ENCODE measurements at regions not wholly inside any gene's neighbourhood (a gene's known extent, or its start where the extent isn't known, plus 50 kb on each side); places are given as distances from the start of the nearest gene placed in this dataset.
A peak's percentile ranks its signal among the peaks of the same experiment; 100 is the strongest.

DNA sequence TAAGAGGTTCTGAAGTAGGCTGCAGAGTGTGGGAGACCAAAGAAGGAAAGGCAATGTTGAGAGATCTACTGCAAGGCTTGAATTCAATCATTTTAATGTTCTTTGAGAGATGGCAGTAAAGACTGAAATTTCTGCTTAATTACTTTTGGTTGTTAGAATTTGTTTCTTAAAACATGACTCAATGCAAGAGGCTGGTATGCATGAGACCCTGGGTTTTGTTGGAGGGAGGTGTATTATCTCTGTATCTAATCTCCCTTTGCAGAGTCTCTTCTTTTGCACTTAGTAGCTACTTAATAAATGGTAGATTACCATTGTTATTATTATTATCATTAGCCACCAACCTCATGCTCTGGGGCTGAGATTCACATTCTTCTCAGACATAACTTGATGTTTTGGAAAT lies 87.4 kb upstream of the DRD2 start:
- no peak for DNase-seq
- H3K4me3 Mint-ChIP-seq = no peak overlapping the region
- no peaks in the 10 kb centered on the region for H3K4me1 Mint-ChIP-seq
- peaks cover 21 to 26% (median 23%) of the 10 kb centered on the region in 3 donors for H3K27me3 Mint-ChIP-seq
- H3K9me3 Mint-ChIP-seq = no peaks in the 10 kb centered on the region
- H3K27ac Mint-ChIP-seq = no peak overlapping the region
- ATAC-seq (ENCODE audit: low read depth in 2 of 2) = no peak
- peaks cover 0 to 2% of the 10 kb centered on the region in 2 donors for H3K36me3 Mint-ChIP-seq

DNA sequence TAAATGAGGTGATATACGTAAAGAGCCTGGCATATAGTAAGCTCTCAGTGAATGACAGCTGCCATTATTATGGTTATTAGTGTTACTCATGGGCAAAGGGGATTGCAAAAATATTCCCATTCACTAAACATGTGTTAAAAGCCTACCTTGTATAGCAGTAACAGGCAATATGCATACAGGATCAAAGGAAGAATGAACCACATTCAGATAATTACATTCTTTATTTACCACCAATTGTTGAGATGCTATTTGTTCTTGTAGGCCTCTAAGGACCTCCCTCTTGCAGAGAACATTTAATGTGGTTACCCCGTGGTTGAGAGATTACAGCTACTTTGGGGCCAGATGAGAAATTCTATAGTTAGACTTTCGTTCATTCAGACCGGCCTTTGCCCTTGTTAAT lies 82.7 kb upstream of the DRD2 start:
- Mint-ChIP-seq H3K4me3 (no peak overlapping the region), H3K27me3 (peaks cover 0 to 23% (median 19%) of the 10 kb centered on the region in 3 donors), H3K9me3 (no peaks in the 10 kb centered on the region), H3K27ac (no peak overlapping the region), H3K36me3 (peaks cover 0 to 5% of the 10 kb centered on the region in 2 donors), H3K4me1 (no peaks in the 10 kb centered on the region)
- DNase-seq (no peak), ATAC-seq (ENCODE audit: low read depth in 2 of 2) (no peak)

DNA sequence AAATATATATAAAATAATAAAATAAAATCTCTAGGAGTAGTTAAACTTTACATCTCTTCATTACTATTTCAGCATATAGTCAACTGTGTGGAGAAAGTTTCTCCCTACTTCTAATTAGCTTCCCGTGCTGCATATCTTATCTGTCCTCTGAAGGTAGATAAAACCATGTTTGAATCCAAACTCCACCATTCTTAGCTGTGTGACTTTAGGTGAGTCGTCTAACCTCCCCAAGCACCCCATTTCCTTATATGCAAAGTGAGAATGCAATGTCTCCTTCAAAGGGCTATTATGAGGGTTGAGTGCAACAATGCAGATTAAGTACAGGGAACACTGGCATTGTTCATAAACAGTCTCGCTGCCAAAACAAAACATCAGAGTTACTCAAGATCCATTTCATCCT lies 80.8 kb upstream of the DRD2 start:
- peaks cover 0 to 5% of the 10 kb centered on the region in 2 donors for H3K36me3 Mint-ChIP-seq
- H3K27ac Mint-ChIP-seq = no peak overlapping the region
- DNase-seq (no peak), ATAC-seq (ENCODE audit: low read depth in 2 of 2) (no peak)
- H3K27me3 Mint-ChIP-seq = peaks cover 14 to 29% (median 19%) of the 10 kb centered on the region in 3 donors
- H3K4me3 Mint-ChIP-seq = no peak overlapping the region
- no peaks in the 10 kb centered on the region for H3K4me1 Mint-ChIP-seq
- H3K9me3 Mint-ChIP-seq = no peaks in the 10 kb centered on the region

DNA sequence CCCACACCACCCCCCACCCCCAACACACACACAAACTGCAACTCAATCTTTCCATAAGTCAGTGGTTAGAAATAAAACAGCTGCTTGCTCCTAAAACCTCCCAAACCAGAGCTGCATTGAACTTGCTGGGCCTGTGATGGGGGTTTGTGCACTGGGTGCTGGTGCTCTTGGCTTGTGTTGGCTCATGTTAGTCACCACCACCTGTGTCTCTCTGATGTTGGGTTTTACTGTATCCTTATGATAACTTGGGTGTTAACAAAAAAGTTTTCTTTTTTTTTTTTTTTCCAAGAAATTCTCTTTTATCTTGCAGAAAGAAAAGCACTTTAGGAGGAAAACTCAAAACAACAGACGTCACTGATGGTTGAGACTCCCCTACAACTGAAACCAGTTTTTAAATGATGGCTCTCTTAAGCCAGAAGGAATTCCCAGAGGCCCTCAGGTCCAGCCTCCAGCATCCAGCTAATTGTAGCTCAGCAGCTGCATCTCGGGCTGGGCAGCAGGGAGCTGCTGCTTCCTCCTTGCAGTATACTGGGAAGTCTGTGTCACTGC lies 79.9 kb upstream of the DRD2 start:
- Mint-ChIP-seq H3K9me3 (no peaks in the 10 kb centered on the region), H3K4me3 (no peak overlapping the region), H3K36me3 (peaks cover 0 to 5% of the 10 kb centered on the region in 2 donors), H3K4me1 (no peaks in the 10 kb centered on the region), H3K27ac (no peak overlapping the region), H3K27me3 (peaks cover 20 to 34% (median 22%) of the 10 kb centered on the region in 3 donors)
- ATAC-seq (ENCODE audit: low read depth in 2 of 2) (no peak), DNase-seq (no peak)

DNA sequence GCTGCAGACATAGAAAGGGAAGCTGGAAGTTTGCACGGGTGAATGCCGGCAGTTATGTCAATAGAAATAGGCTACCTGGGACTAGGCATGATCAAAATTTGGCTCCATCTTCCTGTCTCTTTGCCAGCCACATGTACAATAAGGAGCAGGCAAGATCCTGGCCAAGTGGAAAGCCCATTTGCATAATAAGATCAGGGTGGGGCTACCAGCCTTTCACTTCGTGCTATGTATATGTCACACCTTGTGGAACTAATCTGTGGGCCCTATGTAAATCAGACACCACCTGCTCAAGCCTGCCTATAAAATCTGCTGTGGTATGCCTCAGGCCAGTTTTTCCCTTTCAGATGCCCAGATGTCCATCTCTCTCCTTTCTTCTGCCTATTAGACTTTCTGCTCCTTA lies 79.3 kb upstream of the DRD2 start:
- Mint-ChIP-seq H3K4me3 (no peak overlapping the region), H3K4me1 (no peaks in the 10 kb centered on the region), H3K9me3 (no peaks in the 10 kb centered on the region), H3K27ac (peak overlapping the region in 1 of 6 donors; percentile 40), H3K27me3 (peaks cover 23 to 40% (median 28%) of the 10 kb centered on the region in 3 donors), H3K36me3 (peaks cover 0 to 5% of the 10 kb centered on the region in 2 donors)
- DNase-seq (no peak), ATAC-seq (ENCODE audit: low read depth in 2 of 2) (no peak)

DNA sequence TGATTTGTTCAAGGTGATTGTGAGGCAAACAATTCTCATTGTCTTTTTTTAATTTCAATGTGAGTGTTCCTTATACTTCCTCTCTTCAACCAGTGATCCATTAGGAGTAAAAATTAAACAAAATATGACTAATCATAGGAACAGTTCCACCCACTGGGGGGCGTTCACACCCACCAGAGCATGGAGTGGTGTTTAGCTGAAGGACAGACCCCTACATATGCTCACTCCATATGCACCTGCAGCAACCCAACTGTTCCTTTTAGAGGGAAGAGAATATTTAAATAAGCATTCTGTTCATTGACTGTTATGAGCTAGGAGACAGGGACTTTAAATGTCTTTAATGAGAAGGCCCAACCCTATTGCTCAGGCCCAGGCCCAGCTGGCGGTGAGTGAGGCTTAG lies 78.7 kb upstream of the DRD2 start:
- Mint-ChIP-seq H3K27ac (peak overlapping the region in 2 of 6 donors; percentile 40 to 82), H3K36me3 (peaks cover 0 to 5% of the 10 kb centered on the region in 2 donors), H3K27me3 (peaks cover 23 to 46% (median 34%) of the 10 kb centered on the region in 3 donors), H3K4me3 (no peak overlapping the region), H3K9me3 (no peaks in the 10 kb centered on the region), H3K4me1 (no peaks in the 10 kb centered on the region)
- DNase-seq (no peak), ATAC-seq (ENCODE audit: low read depth in 2 of 2) (no peak)

DNA sequence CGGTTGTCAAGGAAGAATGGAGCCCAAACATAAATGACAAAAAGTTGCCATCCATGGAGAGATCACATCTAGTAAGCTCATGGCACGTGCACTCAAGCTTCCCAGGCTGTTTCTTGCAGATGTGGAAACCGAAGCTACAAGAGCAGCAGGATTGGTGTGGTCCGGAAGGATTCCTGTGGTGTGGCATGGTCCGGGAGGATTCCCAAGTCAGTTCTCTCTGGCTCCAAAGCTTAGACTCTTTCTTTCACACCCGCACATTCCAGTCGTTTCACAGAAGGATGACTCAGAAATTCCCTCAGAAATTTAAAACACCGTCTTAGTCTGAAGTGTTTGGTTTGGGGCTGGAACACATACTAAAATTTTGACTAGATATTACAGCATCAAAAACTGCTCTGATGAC lies 78.0 kb upstream of the DRD2 start:
- peaks cover 0 to 5% of the 10 kb centered on the region in 2 donors for H3K36me3 Mint-ChIP-seq
- ATAC-seq (ENCODE audit: low read depth in 2 of 2) (no peak), DNase-seq (no peak)
- no peak overlapping the region for H3K27ac Mint-ChIP-seq
- H3K4me1 Mint-ChIP-seq = no peaks in the 10 kb centered on the region
- H3K4me3 Mint-ChIP-seq = no peak overlapping the region
- H3K27me3 Mint-ChIP-seq = peaks cover 23 to 49% (median 36%) of the 10 kb centered on the region in 3 donors
- H3K9me3 Mint-ChIP-seq = no peaks in the 10 kb centered on the region

DNA sequence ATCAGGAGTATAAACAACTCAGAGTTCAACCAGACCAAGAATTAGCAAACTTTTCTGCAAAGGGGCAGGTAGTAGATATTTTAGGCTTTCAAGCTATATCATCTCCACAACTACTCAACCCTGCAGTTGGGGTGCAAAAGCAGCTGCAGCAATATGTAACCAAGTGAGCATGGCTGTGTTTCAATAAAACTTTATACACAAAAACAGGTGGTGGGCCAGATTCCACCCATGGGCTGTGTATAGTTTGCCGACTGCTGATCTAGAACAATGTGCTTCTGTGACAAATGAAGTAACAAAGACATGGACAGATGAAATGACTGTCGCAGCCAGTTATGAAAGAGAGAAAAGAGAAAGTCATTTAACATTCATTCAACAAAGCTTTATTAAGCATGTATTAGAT lies 77.1 kb upstream of the DRD2 start:
- no peaks in the 10 kb centered on the region for H3K9me3 Mint-ChIP-seq
- no peak for ATAC-seq (ENCODE audit: low read depth in 2 of 2)
- no peak overlapping the region for H3K27ac Mint-ChIP-seq
- peaks cover 20 to 53% (median 44%) of the 10 kb centered on the region in 3 donors for H3K27me3 Mint-ChIP-seq
- H3K4me1 Mint-ChIP-seq = no peaks in the 10 kb centered on the region
- H3K4me3 Mint-ChIP-seq = no peak overlapping the region
- no peak for DNase-seq
- peaks cover 0 to under 1% of the 10 kb centered on the region in 2 donors for H3K36me3 Mint-ChIP-seq

DNA sequence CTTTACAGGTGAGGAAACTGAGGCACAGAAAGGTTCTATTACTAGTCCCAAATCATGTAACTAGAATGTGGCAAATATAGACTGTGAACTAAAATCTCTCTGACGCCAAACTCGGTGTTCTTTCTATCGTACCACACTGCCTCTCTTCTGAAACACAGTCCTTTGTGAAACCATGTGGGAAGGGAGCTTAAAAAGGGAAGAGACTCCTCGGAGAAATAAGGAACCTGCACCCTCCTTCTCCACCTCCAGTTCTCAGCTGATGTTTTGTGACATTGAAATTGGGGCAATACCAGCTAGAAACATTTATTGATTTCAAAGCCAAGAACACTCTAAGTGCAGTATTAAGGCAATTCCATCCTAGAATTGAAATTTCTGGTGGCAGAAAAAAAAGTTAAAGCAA lies 76.4 kb upstream of the DRD2 start:
- Mint-ChIP-seq H3K36me3 (no peaks in the 10 kb centered on the region), H3K4me3 (no peak overlapping the region), H3K4me1 (no peaks in the 10 kb centered on the region), H3K27ac (no peak overlapping the region), H3K9me3 (no peaks in the 10 kb centered on the region), H3K27me3 (peaks cover 20 to 47% (median 46%) of the 10 kb centered on the region in 3 donors)
- ATAC-seq (ENCODE audit: low read depth in 2 of 2) = no peak
- DNase-seq = no peak

DNA sequence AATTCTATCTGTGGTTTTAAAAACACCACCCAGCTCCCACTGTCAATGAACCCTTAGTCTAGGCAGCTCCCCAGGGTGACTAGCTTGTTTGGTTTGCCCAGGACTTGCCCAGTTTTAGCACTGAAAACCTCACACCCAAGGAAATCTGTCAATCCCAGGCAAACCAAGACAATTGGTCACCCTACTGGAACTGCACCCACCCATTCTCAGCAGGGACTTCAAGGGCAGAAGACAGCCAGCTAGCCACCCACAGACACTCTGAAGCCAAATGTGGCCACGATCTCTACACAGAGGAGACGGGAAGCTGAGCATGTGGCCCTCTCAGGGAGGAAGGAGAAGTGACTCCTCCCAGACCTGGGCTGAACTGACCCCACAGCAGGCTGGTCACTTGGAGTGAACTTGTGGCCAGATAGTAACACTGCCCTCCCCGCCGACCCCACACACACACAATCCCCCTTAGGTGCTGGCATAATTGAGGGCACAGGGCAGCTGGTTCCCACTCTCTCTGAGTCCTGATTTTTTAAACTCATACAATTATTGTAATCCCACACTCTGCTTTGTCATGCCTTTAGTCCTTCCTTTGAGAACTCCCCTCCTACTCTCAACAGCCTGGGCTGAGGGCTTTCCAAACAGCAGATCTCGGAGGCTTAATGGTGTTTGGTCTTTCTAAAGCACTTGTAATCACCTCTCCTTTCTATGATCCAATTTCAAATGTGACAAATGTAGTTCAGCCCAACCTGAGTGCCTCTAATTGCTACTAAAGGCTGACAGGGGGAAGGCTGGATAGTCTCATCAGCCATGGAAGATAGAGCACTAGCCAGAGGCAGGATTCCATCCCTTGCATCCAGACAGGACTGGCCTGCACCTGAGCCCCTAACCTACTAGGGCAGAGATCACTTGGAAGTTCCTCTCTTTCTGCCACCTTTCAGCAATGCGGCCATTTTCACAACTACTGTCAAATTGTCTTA lies 74.7 kb upstream of the DRD2 start:
- no peaks in the 10 kb centered on the region for H3K4me1 Mint-ChIP-seq
- no peak overlapping the region for H3K4me3 Mint-ChIP-seq
- H3K27me3 Mint-ChIP-seq = peaks cover 29 to 54% (median 47%) of the 10 kb centered on the region in 3 donors
- no peaks in the 10 kb centered on the region for H3K36me3 Mint-ChIP-seq
- H3K27ac Mint-ChIP-seq = no peak overlapping the region
- no peaks in the 10 kb centered on the region for H3K9me3 Mint-ChIP-seq
- DNase-seq (no peak), ATAC-seq (ENCODE audit: low read depth in 2 of 2) (no peak)

DNA sequence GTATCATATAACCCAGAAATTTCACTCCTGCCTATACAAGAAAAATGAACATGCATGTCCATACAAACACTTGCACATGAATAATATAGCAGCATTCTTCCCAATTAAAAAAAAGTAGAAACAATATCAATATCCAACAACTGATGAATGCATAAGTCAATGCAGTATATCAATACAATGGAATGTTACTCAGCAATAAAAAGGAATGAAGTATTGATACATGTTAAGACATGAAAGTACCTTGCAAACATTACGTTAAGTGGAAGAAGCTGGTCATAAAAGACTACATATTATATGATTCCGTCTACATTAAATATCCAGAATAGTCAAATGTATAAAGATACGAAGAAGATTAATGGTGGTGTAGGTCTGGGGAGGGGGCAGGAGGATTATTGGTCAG lies 73.9 kb upstream of the DRD2 start:
- no peak for DNase-seq
- no peak overlapping the region for H3K4me3 Mint-ChIP-seq
- no peak for ATAC-seq (ENCODE audit: low read depth in 2 of 2)
- no peaks in the 10 kb centered on the region for H3K4me1 Mint-ChIP-seq
- no peaks in the 10 kb centered on the region for H3K36me3 Mint-ChIP-seq
- H3K9me3 Mint-ChIP-seq = no peaks in the 10 kb centered on the region
- H3K27ac Mint-ChIP-seq = no peak overlapping the region
- H3K27me3 Mint-ChIP-seq = peaks cover 29 to 56% (median 47%) of the 10 kb centered on the region in 3 donors

DNA sequence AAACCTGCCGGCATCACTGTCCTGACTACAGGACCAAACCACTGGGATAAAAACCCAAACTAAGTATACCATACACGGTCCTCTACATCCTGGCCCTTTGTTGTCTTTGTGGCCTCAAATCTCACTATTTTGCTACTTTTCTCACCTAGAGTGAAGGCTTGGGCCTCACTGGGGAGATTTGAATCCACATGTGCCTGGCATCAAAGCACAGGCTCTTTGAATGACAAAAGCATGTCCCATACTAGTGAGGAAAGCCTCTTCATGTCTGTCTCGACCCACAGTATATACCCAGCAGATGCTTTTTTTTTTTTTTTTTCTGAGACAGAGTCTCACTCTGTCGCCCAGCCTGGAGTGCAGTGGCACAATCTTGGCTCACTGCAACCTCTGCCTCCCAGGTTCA lies 72.5 kb upstream of the DRD2 start:
- H3K27me3 Mint-ChIP-seq = peaks cover 29 to 56% (median 47%) of the 10 kb centered on the region in 3 donors
- no peaks in the 10 kb centered on the region for H3K4me1 Mint-ChIP-seq

DNA sequence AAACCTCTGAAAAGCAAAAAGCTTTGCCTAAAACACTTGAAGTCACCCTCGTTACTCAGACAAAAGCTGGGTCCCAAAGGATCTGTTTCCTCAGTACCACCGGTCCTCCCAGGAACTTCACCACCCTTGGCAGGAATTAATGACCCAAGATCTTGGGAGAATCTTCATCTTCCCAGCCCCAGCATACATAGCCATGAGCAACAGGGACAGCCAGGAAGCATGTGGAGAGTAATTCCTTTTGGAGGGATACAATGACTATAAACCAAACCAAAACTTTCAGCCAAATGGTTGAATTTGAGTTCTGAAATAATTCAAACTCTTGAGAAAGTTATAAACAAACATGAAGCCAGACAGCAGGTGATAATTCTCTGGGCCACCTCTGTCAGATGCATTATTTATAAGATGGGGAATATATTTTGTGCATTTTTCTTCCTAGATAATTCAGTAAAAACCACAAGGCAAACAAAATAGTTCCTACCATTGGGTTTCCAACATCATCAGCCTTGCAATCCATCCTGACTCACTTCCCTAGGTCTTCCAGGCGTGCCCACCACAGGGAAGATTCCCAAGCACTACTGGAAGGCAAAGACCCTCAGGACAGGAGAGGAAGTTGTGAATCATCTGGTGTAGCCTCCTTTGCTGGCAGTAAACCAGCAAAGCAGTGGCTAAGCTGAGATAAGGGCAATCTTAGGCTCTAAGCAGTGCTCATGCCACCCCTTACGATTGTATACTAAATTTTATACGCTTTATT lies 71.7 kb upstream of the DRD2 start:
- DNase-seq (no peak), ATAC-seq (ENCODE audit: low read depth in 2 of 2) (no peak)
- peaks cover 29 to 56% (median 41%) of the 10 kb centered on the region in 3 donors for H3K27me3 Mint-ChIP-seq
- H3K4me3 Mint-ChIP-seq = no peak overlapping the region
- no peaks in the 10 kb centered on the region for H3K4me1 Mint-ChIP-seq
- H3K9me3 Mint-ChIP-seq = peaks cover 0 to 4% (median 0%) of the 10 kb centered on the region in 7 donors
- peak overlapping the region in 1 of 6 donors; percentile 19 for H3K27ac Mint-ChIP-seq
- H3K36me3 Mint-ChIP-seq = no peaks in the 10 kb centered on the region

More for the DNA sequence above, 72.5 kb upstream of the DRD2 start:
- DNase-seq = no peak
- Mint-ChIP-seq H3K4me3 (no peak overlapping the region), H3K27ac (no peak overlapping the region), H3K36me3 (no peaks in the 10 kb centered on the region), H3K9me3 (no peaks in the 10 kb centered on the region)
- no peak for ATAC-seq (ENCODE audit: low read depth in 2 of 2)
